Mammary epithelial cell (primary cell): ENCODE measurements at regions not wholly inside any gene's neighbourhood (a gene's known extent, or its start where the extent isn't known, plus 50 kb on each side); places are given as distances from the start of the nearest gene placed in this dataset.

ENCODE experiments used
- EZH2 ChIP-seq: IDR thresholded peaks from 2 replicates; pipeline ENCODE4 v1.6.1; 2012; ENCODE audit warnings: low read length, inconsistent platforms, borderline replicate concordance
- TF ChIP-seq, protein P1 (sequence below), 2 donors: IDR thresholded peaks in 1 of 2; conservative IDR thresholded peaks in 1 of 2; 2 replicates each; pipeline ENCODE4 v1.5.1; 2011 to 2012; ENCODE audit warnings: inconsistent platforms in 2 of 2, low read length in 2 of 2, mild to moderate bottlenecking in 2 of 2, control low read depth in 1 of 2, low read depth in 1 of 2; ENCODE audit not compliant: insufficient read depth in 1 of 2; ENCODE audit errors: extremely low read depth in 1 of 2

GRCh38 chr13:61700181-61700580, 284.5 kb upstream of the PCDH20 start:
- TF ChIP-seq, protein P1, sequence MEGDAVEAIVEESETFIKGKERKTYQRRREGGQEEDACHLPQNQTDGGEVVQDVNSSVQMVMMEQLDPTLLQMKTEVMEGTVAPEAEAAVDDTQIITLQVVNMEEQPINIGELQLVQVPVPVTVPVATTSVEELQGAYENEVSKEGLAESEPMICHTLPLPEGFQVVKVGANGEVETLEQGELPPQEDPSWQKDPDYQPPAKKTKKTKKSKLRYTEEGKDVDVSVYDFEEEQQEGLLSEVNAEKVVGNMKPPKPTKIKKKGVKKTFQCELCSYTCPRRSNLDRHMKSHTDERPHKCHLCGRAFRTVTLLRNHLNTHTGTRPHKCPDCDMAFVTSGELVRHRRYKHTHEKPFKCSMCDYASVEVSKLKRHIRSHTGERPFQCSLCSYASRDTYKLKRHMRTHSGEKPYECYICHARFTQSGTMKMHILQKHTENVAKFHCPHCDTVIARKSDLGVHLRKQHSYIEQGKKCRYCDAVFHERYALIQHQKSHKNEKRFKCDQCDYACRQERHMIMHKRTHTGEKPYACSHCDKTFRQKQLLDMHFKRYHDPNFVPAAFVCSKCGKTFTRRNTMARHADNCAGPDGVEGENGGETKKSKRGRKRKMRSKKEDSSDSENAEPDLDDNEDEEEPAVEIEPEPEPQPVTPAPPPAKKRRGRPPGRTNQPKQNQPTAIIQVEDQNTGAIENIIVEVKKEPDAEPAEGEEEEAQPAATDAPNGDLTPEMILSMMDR (conservative IDR thresholded peaks at IDR 0.05 in 1 of 2, IDR thresholded peaks at IDR 0.05 in 1 of 2; ENCODE audit: extremely low read depth in 1 of 2, insufficient read depth in 1 of 2, low read depth in 1 of 2, low read length in 2 of 2): no peak
- no peak for TF ChIP-seq EZH2
